WTC11 (cell line): ENCODE measurements at regions not wholly inside any gene's neighbourhood (a gene's known extent, or its start where the extent isn't known, plus 50 kb on each side); places are given as distances from the start of the nearest gene placed in this dataset.

Experiments
- ATAC-seq: fragments of 200-7000 bp; cut with Tn5 transposase; 2 replicates; pipeline ENCODE4 v1.10.0; 2021; ENCODE audit warnings: mild to moderate bottlenecking, moderate library complexity
- CTCF ChIA-PET: fragments of 300-600 bp; sonication (Branson Sonifier 250); formaldehyde crosslinking; loops from one replicate; lab custom pipeline; 2021; ENCODE audit warnings: antibody characterized with exemption; lab: Charles Lee
- POLR2A ChIA-PET: fragments of 350-600 bp; sonication (Branson Sonifier 250); formaldehyde crosslinking; loops from one replicate; lab custom pipeline; 2021; ENCODE audit warnings: antibody characterized with exemption; lab: Charles Lee
- DNase-seq: peaks from one replicate; pipeline ENCODE4 v3.0.0; 2021; ENCODE audit warnings: low spot score
- H3K27ac Mint-ChIP-seq: 2 replicates; pipeline ENCODE4 v1.8.0; 2021; ENCODE audit warnings: mixed read lengths
- H3K27me3 Mint-ChIP-seq: 2 replicates; pipeline ENCODE4 v1.8.0; 2021; ENCODE audit warnings: low read depth, mild to moderate bottlenecking, moderate library complexity, mixed read lengths
- H3K36me3 Mint-ChIP-seq: 2 replicates; pipeline ENCODE4 v1.8.0; 2021; ENCODE audit warnings: mixed read lengths
- H3K4me1 Mint-ChIP-seq: 2 replicates; pipeline ENCODE4 v1.8.0; 2022; ENCODE audit warnings: mixed read lengths
- H3K4me3 Mint-ChIP-seq: 2 replicates; pipeline ENCODE4 v1.8.0; 2021; ENCODE audit warnings: mild to moderate bottlenecking, moderate library complexity, mixed read lengths
- H3K9me3 Mint-ChIP-seq: 2 replicates; pipeline ENCODE4 v1.8.0; 2021; ENCODE audit warnings: mixed read lengths
- CREB1 ChIP-seq: sonication (generic); formaldehyde crosslinking; IDR thresholded peaks from 2 replicates; pipeline ENCODE4 v1.8.0; 2023; ENCODE audit warnings: mild to moderate bottlenecking, missing genetic modification reagents
- ERG ChIP-seq: fragments of 250-450 bp; sonication (Bioruptor Pico); IDR thresholded peaks from 2 replicates; pipeline ENCODE4 v1.8.0; 2021; ENCODE audit warnings: mild to moderate bottlenecking
- HMGXB4 ChIP-seq: sonication (generic); formaldehyde crosslinking; IDR thresholded peaks from 2 replicates; pipeline ENCODE4 v1.8.1; 2023; ENCODE audit warnings: mild to moderate bottlenecking, moderate library complexity, missing genetic modification reagents
- IRF1 ChIP-seq: sonication (generic); formaldehyde crosslinking; IDR thresholded peaks from 2 replicates; pipeline ENCODE4 v1.8.0; 2023; ENCODE audit warnings: missing genetic modification reagents
- NFE2L1 ChIP-seq: sonication (generic); formaldehyde crosslinking; IDR thresholded peaks from 2 replicates; pipeline ENCODE4 v1.8.1; 2023; ENCODE audit warnings: missing genetic modification reagents
- NFYB ChIP-seq: sonication (generic); formaldehyde crosslinking; conservative IDR thresholded peaks from 2 replicates; pipeline ENCODE4 v1.8.0; 2022; ENCODE audit warnings: low read depth, missing genetic modification reagents
- NR2C2 ChIP-seq: sonication (generic); formaldehyde crosslinking; IDR thresholded peaks from 2 replicates; pipeline ENCODE4 v1.8.0; 2022; ENCODE audit warnings: mild to moderate bottlenecking, missing genetic modification reagents
- PRRX2 ChIP-seq: fragments of 250-450 bp; sonication (Bioruptor Pico); IDR thresholded peaks from 2 replicates; pipeline ENCODE4 v1.8.0; 2021; ENCODE audit warnings: mild to moderate bottlenecking
- SMAD4 ChIP-seq: sonication (generic); formaldehyde crosslinking; IDR thresholded peaks from 2 replicates; pipeline ENCODE4 v1.8.0; 2022; ENCODE audit warnings: mild to moderate bottlenecking, missing genetic modification reagents
- ZBTB21 ChIP-seq: sonication (generic); formaldehyde crosslinking; IDR thresholded peaks from 2 replicates; pipeline ENCODE4 v1.8.1; 2023; ENCODE audit warnings: mild to moderate bottlenecking, missing genetic modification reagents, borderline replicate concordance
- ZBTB43 ChIP-seq: sonication (generic); formaldehyde crosslinking; IDR thresholded peaks from 2 replicates; pipeline ENCODE4 v1.8.1; 2023; ENCODE audit warnings: mild to moderate bottlenecking, missing genetic modification reagents
- ZNF121 ChIP-seq: sonication (generic); formaldehyde crosslinking; IDR thresholded peaks from 2 replicates; pipeline ENCODE4 v1.8.0; 2023; ENCODE audit warnings: missing genetic modification reagents
- ZNF219 ChIP-seq: sonication (generic); formaldehyde crosslinking; IDR thresholded peaks from 2 replicates; pipeline ENCODE4 v1.8.0; 2023; ENCODE audit warnings: missing genetic modification reagents, mild to moderate bottlenecking, borderline replicate concordance
- ZNF396 ChIP-seq: fragments of 250-450 bp; sonication (Bioruptor Pico); IDR thresholded peaks from 2 replicates; pipeline ENCODE4 v1.8.0; 2021; ENCODE audit warnings: mild to moderate bottlenecking, moderate library complexity, borderline replicate concordance
- ZNF512 ChIP-seq: sonication (generic); formaldehyde crosslinking; IDR thresholded peaks from 2 replicates; pipeline ENCODE4 v1.8.1; 2022; ENCODE audit warnings: missing genetic modification reagents, borderline replicate concordance
- TF ChIP-seq, protein P1 (sequence below): fragments of 250-450 bp; sonication (Bioruptor Pico); IDR thresholded peaks from 2 replicates; pipeline ENCODE4 v1.9.0; 2021; ENCODE audit warnings: mild to moderate bottlenecking, borderline replicate concordance
- TF ChIP-seq, protein P2 (sequence below): fragments of 250-450 bp; sonication (Bioruptor Pico); IDR thresholded peaks from 2 replicates; pipeline ENCODE4 v1.9.0; 2021; ENCODE audit warnings: moderate library complexity, mild to moderate bottlenecking, inconsistent platforms, borderline replicate concordance
- TF ChIP-seq, protein P3 (sequence below): sonication (generic); formaldehyde crosslinking; IDR thresholded peaks from 2 replicates; pipeline ENCODE4 v1.8.0; 2022; ENCODE audit warnings: mild to moderate bottlenecking, missing genetic modification reagents
- TF ChIP-seq, protein P4 (sequence below): fragments of 250-450 bp; sonication (Bioruptor Pico); IDR thresholded peaks from 2 replicates; pipeline ENCODE4 v1.9.0; 2021; ENCODE audit warnings: mild to moderate bottlenecking

DNA sequence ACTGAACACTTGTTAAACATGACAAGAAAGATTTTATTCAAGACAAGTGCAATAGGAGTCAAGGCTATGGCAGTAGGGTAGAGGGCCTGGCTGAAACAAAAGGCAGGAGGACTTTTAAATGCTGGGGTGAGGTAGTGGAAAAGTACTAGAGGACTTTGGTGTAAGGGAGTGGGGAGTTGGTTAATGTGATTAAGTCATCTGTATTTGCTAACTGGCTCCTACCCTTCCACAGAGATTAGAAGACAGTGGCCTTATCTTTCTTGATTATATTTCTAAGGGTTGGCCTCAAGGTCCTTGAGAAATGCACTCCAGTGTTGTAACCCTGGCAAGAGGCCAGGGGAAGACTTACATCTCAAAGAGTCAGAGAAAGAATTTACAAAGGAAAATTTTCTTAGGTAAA lies 160.2 kb upstream of the FTMT start:
- Mint-ChIP-seq H3K36me3 (no peaks in the 10 kb centered on the region), H3K9me3 (no peaks in the 10 kb centered on the region), H3K4me1 (peaks cover 44% of the 10 kb centered on the region), H3K4me3 (no peak overlapping the region), H3K27me3 (no peaks in the 10 kb centered on the region), H3K27ac (peak overlapping the region; percentile 39; the same call in 1 of the 2 replicates)
- ChIA-PET CTCF (no interaction called here), POLR2A (no interaction called here)
- TF ChIP-seq, protein P1, sequence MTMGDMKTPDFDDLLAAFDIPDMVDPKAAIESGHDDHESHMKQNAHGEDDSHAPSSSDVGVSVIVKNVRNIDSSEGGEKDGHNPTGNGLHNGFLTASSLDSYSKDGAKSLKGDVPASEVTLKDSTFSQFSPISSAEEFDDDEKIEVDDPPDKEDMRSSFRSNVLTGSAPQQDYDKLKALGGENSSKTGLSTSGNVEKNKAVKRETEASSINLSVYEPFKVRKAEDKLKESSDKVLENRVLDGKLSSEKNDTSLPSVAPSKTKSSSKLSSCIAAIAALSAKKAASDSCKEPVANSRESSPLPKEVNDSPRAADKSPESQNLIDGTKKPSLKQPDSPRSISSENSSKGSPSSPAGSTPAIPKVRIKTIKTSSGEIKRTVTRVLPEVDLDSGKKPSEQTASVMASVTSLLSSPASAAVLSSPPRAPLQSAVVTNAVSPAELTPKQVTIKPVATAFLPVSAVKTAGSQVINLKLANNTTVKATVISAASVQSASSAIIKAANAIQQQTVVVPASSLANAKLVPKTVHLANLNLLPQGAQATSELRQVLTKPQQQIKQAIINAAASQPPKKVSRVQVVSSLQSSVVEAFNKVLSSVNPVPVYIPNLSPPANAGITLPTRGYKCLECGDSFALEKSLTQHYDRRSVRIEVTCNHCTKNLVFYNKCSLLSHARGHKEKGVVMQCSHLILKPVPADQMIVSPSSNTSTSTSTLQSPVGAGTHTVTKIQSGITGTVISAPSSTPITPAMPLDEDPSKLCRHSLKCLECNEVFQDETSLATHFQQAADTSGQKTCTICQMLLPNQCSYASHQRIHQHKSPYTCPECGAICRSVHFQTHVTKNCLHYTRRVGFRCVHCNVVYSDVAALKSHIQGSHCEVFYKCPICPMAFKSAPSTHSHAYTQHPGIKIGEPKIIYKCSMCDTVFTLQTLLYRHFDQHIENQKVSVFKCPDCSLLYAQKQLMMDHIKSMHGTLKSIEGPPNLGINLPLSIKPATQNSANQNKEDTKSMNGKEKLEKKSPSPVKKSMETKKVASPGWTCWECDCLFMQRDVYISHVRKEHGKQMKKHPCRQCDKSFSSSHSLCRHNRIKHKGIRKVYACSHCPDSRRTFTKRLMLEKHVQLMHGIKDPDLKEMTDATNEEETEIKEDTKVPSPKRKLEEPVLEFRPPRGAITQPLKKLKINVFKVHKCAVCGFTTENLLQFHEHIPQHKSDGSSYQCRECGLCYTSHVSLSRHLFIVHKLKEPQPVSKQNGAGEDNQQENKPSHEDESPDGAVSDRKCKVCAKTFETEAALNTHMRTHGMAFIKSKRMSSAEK = no peak
- TF ChIP-seq ZNF219 (CRISPR knock-in tag) = no peak
- TF ChIP-seq, protein P2, sequence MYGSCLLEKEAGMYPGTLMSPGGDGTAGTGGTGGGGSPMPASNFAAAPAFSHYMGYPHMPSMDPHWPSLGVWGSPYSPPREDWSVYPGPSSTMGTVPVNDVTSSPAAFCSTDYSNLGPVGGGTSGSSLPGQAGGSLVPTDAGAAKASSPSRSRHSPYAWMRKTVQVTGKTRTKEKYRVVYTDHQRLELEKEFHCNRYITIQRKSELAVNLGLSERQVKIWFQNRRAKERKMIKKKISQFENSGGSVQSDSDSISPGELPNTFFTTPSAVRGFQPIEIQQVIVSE (CRISPR knock-in tag) = no peak
- TF ChIP-seq ZNF121 (CRISPR knock-in tag) = no peak
- no peak for TF ChIP-seq NFE2L1 (CRISPR knock-in tag)
- TF ChIP-seq NFYB = no peak
- TF ChIP-seq ZBTB43 (CRISPR knock-in tag) = no peak
- no peak for TF ChIP-seq NR2C2 (CRISPR knock-in tag)
- no peak for TF ChIP-seq ZNF512
- no peak for TF ChIP-seq HMGXB4 (CRISPR knock-in tag)
- TF ChIP-seq, protein P3, sequence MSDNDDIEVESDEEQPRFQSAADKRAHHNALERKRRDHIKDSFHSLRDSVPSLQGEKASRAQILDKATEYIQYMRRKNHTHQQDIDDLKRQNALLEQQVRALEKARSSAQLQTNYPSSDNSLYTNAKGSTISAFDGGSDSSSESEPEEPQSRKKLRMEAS (CRISPR knock-in tag) = no peak
- no peak for TF ChIP-seq PRRX2 (CRISPR knock-in tag)
- DNase-seq (no peak), ATAC-seq (peak; percentile 55)

DNA sequence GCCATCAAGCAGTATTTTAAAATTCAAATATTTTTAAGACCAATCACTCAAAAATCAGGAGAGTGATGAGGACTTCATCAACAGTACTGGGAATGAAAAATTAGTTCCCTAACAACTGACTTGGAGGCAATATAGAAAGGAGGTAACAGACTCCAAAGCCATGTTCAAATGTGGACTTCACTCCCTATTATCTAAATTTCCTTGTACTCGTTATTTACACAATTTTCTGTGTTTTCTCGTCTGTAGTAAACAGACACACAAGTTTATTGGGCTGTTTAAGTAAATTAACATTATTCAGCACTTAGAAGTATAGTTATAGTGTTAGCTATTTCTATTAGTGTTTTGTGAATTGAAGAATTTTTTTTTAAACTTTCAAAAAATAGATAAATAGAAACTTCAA lies 159.5 kb upstream of the FTMT start:
- ATAC-seq (no peak), DNase-seq (no peak)
- no peak overlapping the region for H3K4me3 Mint-ChIP-seq
- no peak overlapping the region for H3K27ac Mint-ChIP-seq
- H3K27me3 Mint-ChIP-seq = no peaks in the 10 kb centered on the region
- H3K4me1 Mint-ChIP-seq = peaks cover 39% of the 10 kb centered on the region
- no peaks in the 10 kb centered on the region for H3K36me3 Mint-ChIP-seq
- POLR2A ChIA-PET = no interaction called here
- H3K9me3 Mint-ChIP-seq = no peaks in the 10 kb centered on the region
- CTCF ChIA-PET = no interaction called here
- TF ChIP-seq ZBTB21 (CRISPR knock-in tag) (no peak), ERG (CRISPR knock-in tag) (no peak), SMAD4 (CRISPR knock-in tag) (no peak), ZNF396 (no peak), CREB1 (CRISPR knock-in tag) (no peak), NFE2L1 (CRISPR knock-in tag) (no peak), IRF1 (CRISPR knock-in tag) (no peak)
- TF ChIP-seq, protein P1 = no peak
- TF ChIP-seq, protein P4, sequence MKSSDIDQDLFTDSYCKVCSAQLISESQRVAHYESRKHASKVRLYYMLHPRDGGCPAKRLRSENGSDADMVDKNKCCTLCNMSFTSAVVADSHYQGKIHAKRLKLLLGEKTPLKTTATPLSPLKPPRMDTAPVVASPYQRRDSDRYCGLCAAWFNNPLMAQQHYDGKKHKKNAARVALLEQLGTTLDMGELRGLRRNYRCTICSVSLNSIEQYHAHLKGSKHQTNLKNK = no peak
